Stimulated activated CD8-positive, alpha-beta memory T cell treated with anti-CD3 and anti-CD28 coated beads, Interleukin-4, amount 100 ng/mL, for 4 hours (primary cell): ENCODE measurements at regions not wholly inside any gene's neighbourhood (a gene's known extent, or its start where the extent isn't known, plus 50 kb on each side); places are given as distances from the start of the nearest gene placed in this dataset.

Experiments used
- DNase-seq, 2 donors: peaks; one replicate each; pipeline ENCODE4 v3.0.0-alpha.2; 2020; ENCODE audit warnings: low read depth in 2 of 2, low spot score in 1 of 2

- no peak for DNase-seq
These were observed 401.7 kb upstream of the NR2F2 start for GRCh38 chr15:95928822-95929221.

- DNase-seq, result no peak
These were observed 401.2 kb upstream of the NR2F2 start for GRCh38 chr15:95929232-95929846.

GRCh38 chr15:95930659-95931375, 399.7 kb upstream of the NR2F2 start:
- DNase-seq, result no peak

- DNase-seq, result no peak
These were observed 398.9 kb upstream of the NR2F2 start for GRCh38 chr15:95931619-95932018.

- no peak for DNase-seq
These were observed 398.4 kb upstream of the NR2F2 start for GRCh38 chr15:95932141-95932540.

GRCh38 chr15:95932676-95933075, 397.8 kb upstream of the NR2F2 start:
- no peak for DNase-seq

- DNase-seq, result no peak
These were observed 394.6 kb upstream of the NR2F2 start for GRCh38 chr15:95935852-95936251.

GRCh38 chr15:95937128-95937528, 393.4 kb upstream of the NR2F2 start:
- no peak for DNase-seq

- no peak for DNase-seq
These were observed 390.0 kb upstream of the NR2F2 start for GRCh38 chr15:95940431-95940985.

- DNase-seq, result no peak
These were observed 386.3 kb upstream of the NR2F2 start for GRCh38 chr15:95944193-95944592.

GRCh38 chr15:95944661-95945255, 385.7 kb upstream of the NR2F2 start:
- no peak for DNase-seq

GRCh38 chr15:95946241-95946640, 384.3 kb upstream of the NR2F2 start:
- DNase-seq, result no peak

- no peak for DNase-seq
These were observed 383.6 kb upstream of the NR2F2 start for GRCh38 chr15:95946926-95947325.

GRCh38 chr15:95948411-95948810, 382.1 kb upstream of the NR2F2 start:
- DNase-seq, result no peak

GRCh38 chr15:95953032-95953431, 377.5 kb upstream of the NR2F2 start:
- no peak for DNase-seq

- no peak for DNase-seq
These were observed 372.6 kb upstream of the NR2F2 start for GRCh38 chr15:95957861-95958260.

GRCh38 chr15:95958382-95958781, 372.1 kb upstream of the NR2F2 start:
- no peak for DNase-seq

- no peak for DNase-seq
These were observed 361.6 kb upstream of the NR2F2 start for GRCh38 chr15:95968856-95969255.

- DNase-seq, result no peak
These were observed 360.2 kb upstream of the NR2F2 start for GRCh38 chr15:95970326-95970725.

GRCh38 chr15:95972041-95972553, 358.4 kb upstream of the NR2F2 start:
- DNase-seq, result no peak

GRCh38 chr15:95972812-95973211, 357.7 kb upstream of the NR2F2 start:
- no peak for DNase-seq
